HG03342 (cell line): ENCODE measurements at regions not wholly inside any gene's neighbourhood (a gene's known extent, or its start where the extent isn't known, plus 50 kb on each side); places are given as distances from the start of the nearest gene placed in this dataset.
"Not testable (repeated sequence)": the region's sequence is repeated elsewhere in the genome, so short reads cannot be mapped to it uniquely, and the experiment has no call there.

Experiments used
- ATAC-seq: cut with Tn5 transposase; IDR thresholded peaks from one replicate; pipeline ENCODE4 v1.9.1; 2021; ENCODE audit warnings: mild to moderate bottlenecking, moderate library complexity; ENCODE audit not compliant: unreplicated experiment

DNA sequence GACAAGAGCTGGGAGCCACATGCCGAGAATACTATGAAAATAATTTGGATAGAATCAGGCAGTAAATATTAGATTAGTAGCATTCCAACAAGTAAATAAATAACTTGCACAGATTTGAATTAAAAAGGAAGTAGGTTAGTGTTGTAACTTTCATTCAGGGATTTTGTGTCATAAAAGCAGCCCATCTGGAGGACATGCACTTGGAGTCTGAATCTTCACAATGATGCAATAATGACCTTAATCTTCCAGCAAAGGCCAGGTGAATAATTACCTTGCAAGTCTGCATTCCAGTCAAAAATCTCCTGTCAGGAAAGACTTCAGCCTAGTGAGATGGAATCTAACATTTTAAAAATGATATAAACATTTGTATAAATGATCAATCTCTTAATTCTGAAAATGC, 518.1 kb downstream of the KCNJ2 start:
- ATAC-seq: no peak

DNA sequence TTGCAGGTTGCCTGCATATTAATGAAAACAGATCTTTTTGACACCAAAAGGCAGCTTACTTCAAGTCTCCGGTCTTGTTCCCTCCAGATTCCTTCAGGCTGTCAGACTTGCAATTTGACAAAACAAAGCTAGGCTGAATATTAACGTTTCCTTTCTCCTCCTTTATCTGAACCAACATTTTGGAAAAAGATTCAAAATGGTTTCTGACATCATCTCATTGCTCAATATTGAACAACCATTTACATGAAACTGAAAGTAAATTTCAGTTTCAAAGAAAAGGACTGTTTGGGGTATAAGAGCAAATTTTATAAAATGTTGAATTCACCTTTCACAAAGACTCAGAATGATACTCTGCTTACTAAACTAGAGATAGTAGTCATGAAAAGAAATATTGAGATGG, 521.8 kb downstream of the KCNJ2 start:
- ATAC-seq: no peak

DNA sequence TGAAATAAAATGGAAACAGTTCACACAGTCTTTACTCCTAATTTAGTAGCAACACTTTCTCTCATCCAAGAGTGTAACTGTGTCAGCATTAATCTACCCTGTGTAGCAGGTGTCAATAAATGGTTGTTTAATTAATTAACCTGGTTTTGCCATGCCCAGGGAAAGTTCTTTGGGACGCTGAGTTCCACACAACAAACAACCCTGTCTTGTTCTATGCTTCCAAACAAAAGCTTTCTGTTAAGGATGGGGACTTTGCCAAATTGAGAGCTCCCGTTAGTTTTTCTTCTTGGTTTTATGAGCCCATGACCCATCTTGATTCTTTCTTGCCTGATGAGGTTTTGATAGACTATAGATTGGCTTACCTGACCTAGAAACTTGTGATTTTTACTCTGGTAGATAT, 530.1 kb downstream of the KCNJ2 start:
- ATAC-seq: no peak

DNA sequence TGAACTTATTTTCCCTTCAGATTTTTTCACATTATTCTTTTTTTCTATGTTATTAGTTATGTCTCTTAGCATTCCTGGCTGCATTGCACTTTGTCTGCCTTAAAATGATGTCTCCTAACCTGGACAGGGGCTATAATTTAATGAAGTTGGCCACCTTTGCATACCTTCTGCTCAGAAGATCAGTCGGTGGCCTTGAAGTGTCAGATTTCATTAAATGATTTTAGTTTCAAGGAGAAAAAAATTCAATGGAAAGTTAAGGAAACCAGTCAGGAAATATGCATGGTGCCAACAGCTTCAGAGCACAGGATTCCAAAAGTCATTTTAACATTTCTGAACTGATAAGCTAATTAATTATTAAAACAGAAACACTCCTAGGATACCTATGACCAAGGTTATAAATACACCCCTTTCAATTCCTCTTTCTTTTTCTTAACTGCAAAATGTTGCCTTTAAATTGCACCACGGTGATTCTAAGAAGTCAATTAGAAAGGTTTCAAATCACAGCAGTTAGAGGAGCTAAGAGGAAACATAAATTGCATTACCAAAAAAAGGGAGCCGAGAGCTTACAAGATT, 533.4 kb downstream of the KCNJ2 start:
- ATAC-seq: no peak

DNA sequence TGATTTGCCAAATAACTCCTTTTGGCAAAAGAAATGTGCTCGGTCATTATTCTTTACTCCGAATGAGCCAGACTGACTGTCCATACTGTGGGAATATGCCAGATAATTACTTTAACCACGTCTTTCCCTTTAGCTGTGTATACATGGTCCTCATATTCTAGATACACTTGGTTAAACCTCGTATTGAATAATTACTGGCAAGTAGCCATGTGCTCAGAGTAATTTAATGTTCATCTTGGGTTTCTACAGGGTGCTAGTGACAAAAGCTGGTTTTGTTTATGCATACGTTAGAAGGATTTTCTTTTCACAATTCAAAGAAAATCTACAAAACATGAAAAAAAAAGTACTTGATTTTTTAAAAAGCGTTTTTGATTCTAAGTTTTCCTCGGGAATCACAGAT, 540.3 kb downstream of the KCNJ2 start:
- no peak for ATAC-seq

DNA sequence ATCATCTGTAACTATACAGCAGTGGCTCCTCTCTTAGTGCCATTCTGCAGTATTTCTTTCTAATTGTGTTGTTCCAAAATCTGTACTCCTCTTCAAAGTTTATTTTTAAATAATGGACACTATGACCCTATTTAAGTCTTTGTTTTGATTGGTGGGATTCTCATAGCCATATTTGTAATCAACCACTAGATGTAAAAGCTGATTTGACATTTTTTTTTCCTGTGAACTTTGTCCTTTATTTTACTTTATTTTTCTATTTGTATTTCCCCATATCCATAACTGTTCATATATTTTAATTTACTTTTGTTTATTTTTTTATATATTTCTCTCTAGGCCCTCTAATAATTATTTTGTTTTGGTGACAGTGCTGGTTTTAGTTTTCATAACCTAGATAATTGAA, 544.4 kb downstream of the KCNJ2 start:
- no peak for ATAC-seq

DNA sequence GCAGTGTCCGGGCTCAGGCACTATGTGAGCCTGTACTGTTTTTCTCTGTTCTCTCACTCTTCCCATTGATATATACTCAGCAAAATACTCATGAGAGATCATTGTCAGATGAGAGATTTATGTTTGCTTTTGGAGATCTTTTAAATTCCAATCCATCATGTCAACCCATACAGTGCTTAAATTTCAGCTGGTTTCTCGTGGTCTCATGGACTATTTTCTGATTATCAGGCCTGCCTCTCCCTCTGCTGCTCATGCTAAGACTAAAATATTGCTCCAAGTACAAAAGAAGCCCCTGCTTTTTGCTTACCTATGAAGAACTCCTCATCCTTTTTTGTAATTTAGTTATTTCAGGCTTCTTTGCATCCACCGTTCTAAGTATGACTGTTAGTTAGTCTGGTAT, 547.2 kb downstream of the KCNJ2 start:
- ATAC-seq: no peak

DNA sequence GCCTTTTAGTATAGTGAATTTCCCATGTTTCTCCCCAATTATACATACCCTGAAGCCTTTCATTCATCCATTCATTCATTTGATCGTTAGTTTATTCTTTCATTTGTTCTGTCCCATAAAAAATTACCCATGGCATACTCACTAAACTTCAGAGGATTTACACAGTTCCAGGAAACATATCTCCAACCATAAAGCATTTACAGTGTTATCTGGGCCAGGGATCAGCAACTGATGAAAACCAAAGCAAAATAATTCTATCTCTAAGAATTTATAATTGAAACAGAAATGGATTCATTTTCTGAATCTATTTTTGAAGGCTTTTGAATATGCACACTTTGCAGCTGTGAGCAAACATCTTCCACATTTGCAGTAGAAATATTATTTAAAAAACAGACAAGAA, 547.7 kb downstream of the KCNJ2 start:
- no peak for ATAC-seq

DNA sequence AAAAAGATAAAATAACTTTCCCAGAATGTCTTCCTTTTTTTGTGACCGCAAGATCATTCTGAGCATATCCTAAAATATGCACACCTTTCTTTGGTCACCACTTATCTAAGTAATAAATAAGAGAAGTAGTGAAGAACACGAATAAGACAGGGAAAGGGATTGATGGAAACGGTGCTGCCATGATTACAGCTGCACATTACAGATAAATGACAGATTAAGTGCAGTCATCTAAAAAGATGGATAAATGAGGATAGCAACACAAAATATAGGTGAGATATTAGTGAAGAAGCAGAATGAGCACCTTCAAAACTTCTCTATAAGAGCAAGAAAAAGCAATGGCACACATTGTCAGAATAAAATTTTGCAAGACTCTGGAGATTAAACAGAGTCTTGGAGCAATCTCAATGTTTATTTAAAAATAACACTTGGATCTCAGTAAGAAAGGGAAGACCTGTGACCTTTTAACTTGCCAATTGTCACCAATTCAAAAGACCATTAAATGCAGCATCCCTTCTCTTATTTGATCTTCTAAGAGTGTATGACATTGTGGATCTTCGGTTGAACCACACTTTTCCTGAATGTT, 567.1 kb downstream of the KCNJ2 start:
- no peak for ATAC-seq

DNA sequence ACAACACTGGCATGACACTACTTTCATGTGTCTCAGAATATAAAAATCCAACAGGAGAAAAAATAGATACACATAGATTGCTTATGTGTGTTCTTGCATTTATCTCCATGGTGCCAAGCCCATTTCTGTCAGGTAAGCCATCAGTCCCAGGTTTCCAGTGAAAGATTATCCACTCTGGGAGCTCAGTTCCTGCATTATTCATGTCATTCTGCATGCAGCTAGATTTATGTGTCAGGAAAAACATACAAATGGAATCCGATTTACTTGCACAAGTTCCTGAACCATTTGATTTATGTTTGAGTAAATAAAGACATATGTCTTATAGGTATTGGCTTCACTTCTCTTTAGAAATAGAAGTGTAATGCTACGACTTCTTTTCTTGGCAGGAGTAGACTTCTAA, 569.7 kb downstream of the KCNJ2 start:
- ATAC-seq: no peak

DNA sequence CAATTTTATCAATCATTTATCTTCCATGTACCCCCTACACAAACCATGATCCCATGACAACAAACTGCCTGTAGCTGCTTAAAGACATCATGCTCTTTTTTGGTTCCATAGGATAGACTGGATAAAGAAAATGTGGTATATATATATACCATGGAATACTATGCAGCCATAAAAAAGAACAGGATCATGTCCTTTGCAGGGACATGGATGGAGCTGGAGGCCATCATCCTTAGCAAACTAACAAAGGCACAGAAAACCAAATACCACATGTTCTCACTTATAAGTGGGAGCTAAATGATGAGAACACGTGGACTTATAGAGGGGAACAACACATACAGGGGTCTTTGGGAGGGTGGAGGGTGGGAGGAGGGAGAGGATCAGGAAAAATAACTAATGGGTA, 577.2 kb downstream of the KCNJ2 start:
- ATAC-seq: not testable (repeated sequence)

DNA sequence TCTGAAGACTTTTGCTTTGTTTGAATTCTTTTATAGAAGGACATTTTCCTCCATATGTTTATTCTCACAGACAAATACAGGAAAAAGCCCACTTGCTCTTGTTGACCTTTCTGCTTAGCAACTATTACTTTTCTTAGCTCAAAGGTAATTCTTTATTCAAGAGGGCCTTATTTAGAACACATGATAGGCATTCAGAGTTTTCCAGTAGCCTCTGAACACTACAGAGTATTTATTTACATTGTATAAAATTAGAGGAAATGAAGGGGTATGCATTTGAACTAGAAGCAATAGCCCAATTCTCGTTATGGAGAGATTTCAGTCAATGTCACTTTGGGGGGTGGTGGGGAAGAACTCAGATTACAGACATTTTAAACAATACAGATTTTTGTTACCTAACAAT, 581.7 kb downstream of the KCNJ2 start:
- no peak for ATAC-seq

DNA sequence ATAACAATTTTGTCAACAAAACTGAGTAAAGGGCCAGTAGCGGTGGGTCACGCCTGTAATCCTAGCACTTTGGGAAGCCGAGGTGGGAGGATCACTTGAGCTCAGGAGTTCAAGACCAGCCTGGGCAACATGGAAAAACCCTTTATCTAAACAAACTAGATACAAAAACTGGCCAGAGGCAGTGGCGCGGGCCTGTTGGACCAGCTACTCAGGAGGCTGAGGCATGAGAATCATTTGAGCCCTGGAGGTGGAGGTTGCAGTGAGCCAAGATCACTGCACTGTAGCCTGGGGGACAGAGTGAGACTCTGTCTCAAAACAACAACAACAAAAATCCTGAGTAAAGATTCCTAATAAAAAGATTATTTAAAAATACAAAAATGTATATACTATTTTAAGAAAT, 583.1 kb downstream of the KCNJ2 start:
- ATAC-seq: not testable (repeated sequence)

DNA sequence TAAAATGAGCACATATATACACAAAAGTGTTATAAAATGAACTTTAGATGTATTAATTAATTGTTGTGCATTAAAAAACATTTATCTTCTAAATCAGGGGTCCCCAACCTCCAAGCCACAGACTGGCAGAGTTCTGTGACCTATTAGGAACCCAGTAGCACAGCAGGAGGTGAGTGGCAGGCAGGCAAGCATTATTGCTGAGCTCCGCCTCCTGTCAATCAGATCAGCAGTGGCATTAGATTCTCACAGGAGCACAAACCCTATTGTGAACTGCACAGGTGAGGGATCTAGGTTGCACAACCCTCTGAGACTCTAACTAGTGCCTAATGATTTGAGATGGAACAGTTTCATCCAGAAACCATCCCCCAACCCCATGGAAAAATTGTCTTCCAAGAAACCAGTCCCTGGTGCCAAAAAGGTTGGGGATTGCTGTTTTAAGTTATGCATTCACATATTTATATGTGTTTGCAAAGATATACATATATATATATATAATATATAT, 583.7 kb downstream of the KCNJ2 start:
- no peak for ATAC-seq

DNA sequence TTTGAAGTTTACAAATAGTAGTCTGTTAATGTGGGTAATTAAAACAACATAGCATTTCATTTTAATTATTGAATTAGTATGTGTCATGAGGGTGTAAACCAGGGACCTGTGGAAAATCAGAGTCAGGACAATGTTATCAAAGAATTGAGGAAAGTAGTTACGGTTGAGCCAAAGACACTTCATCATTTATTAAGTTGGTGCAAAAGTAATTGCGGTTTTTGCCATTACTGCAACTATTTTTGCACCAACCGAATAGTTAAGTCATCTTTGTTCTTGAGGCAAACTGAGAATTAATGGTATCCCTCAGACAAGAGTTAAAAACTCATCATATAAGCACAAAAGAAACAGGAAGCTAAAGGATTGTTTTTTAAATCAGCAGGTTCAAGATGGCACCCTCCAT, 593.7 kb downstream of the KCNJ2 start:
- ATAC-seq: no peak

DNA sequence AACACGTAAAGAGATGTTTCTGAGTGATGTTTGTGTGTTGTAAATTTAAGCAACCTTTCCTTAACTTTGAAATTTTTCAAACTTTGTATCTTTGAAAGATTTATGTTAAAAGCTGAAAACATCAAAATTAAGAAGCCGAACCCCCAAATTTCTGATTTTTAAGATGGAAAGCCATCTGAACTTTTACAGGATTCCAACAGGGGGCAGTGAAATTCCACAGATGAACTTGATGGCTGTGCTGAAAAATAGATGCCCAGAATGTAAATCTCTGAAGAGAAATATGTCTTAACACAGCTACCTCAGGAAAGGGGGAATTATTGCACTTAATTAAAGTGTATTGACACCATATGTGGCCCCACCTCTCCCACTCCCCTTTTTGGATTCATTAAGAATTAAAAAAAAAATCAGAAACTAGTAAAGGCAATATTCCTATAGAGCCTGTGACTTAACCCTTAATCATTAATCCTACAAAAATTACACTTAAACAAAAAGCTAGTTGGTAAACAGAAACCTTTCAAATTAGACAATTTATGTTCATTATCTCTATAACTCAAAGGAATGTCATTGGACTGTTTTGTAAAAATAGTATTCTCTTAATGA, 597.9 kb downstream of the KCNJ2 start:
- no peak for ATAC-seq

DNA sequence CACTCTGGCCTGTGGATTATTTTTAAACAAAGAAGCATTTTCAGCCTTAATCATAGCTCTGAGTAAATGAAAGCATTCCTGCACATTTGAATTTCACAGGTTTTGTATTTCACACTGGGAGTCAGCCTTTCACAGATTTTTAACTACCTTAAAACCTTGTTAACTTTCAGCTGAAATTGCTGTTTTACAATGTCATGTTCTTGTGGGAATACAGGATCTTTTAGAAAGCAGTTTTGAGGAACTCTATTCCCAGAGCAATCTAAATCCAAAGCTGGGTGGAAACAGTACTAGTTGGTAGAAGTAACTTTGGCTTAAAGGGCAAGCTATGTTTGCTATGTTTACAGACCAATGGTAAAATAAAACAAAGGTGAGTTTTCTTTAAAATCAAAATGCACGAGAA, 600.6 kb downstream of the KCNJ2 start:
- ATAC-seq: no peak

DNA sequence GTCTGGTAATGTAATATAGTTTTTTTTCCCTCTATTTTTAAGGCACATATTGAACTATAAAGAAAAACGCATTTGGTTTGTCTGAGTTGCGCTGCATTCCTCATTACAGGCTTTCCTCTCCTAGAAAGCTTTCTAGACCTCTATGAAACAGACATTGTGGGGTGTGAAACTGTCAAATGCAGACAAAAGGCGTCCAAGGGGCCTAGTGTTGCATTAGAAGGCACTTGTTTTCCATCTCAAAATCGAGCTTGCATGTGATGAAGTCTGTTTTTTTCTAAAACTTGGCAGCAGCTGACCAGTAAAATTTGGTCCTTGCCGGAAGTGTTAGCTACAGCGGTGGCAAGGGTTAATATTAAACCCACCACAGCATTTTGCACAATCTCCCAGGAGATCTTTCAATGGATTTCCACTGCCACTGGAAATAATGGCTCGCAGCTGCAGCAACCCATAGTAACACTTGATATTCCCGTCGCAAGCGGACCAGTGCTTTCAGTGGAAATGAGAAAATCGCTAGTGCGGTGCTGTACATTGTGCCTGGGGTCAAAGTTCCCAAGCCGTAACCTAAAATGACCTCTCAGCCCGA, 602.6 kb downstream of the KCNJ2 start:
- ATAC-seq: no peak

DNA sequence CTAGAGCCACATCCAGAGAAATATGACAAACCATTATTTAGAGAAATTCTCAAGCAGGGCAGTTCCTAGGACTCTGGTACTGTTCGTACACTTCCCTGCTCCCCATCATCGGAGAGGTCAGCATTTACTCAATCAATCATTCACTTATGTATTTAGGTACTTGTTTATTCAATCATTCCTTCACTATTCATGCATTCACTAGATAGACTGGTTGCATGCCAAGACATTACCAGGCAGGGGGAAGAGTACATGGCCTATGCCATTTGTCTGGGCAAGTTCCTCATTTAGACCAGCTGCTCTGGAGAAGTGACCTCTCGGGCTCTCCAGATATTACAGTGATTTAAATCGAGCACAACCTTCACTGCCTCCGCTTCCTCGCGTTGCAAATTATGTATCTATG, 603.4 kb downstream of the KCNJ2 start:
- no peak for ATAC-seq

DNA sequence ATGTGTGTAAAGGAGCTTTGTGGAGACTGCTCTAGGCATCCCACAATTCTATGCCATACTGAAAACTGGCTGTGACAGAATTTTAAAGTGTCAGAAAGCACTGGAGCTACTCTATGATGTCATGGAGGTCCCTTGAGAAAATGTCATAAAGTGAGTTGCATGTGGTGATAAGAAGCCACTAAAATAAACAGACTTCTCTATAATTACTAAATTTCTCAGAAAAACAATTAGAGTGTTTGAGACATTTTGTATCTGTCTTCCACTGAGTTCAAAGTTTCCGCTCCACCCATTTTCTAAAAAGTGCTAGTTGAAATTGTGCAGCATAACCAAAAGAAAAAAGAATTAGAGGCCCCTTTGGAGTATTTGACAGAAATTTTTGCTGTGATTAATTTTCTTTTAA, 603.9 kb downstream of the KCNJ2 start:
- ATAC-seq: no peak

DNA sequence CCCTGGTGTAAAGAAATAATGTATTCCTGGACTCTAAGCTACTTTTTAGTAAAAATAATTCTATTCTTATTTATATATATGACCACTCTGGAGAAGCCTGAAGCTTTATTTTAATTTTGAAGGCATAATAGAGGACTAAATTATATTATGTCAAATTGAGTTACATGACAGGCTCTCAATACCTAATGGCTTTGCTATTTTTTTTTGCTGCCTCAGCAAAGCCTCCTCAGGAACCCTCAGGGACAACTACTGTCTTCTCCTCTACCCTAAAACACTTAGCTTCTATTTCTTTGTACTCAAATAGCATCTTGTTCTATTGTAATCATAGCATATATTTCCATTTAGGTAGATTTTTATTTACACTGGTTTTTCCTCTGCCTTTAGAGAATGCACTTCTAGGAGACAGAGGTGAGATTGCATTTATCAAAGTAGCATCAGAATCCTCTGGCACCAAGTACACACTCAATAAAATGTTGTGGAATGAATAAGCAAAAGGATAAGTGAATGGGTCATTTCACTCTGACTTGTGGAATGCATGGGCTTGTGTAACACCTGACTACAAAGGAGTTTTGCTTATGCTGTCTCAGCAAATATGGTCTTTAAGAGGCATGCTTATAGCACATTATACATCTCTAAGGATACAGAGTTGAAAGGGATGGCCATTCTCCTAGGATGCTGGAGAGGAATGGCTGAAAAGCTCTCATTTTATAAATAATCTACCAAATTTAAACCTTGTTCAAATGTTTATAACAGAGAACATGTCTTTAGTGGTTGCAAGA, 605.2 kb downstream of the KCNJ2 start:
- ATAC-seq: no peak

DNA sequence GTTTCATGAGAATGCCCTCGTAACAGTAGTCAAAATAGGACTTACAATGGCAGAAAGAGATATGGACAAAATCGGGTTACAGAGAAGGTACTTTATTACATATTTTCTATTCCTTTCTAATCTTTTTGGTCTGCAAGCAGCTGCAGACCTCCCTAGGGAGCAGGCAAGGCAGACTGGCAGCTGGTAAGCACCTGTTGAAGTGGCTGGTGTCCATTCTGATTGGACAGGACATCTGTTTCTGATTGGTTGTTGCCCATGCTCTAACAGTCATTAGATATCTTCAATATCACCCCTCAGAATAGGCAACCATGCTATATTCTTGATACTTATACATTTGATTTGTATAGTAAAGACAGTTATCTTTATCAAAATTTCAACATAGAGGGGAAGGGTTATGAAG, 606.3 kb downstream of the KCNJ2 start:
- no peak for ATAC-seq
